ENCODE measurements at regions not wholly inside any gene's neighbourhood (a gene's known extent, or its start where the extent isn't known, plus 50 kb on each side); places are given as distances from the start of the nearest gene placed in this dataset.

DNA sequence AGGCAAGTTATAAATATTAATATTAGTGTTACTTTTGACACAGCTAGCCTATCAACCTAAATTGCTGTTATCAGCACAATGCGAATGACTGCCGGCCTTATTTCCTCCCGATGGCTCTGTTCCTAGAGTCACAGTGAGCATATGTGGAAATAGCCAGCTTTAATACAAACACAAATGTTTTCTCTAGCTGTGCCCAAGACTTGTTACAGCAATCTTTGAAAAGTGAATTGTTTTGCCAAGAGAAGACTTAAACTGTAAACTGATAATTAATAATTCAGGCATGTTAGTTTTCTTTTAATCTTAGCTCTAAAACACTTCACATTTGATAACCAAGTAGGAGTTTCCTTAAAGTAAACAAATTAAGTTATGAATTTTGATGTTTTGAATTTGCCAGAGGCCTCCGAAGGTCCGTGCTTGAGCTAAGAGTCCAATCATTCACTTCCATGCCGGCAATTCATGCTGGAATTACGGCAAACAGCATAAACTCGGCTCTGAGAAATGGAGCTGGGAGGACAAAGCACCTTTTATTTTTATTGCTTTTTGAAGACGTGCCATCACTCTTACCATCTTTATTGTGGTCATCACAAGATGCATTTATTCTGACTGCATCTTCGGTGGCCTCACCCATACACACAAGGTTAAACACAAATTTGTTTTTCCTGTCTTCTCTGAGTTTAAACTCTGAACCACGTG, 184.5 kb upstream of the CWC22 start:
- Histone ChIP-seq H3K27ac (peak overlapping the region in 3 of 5 donors; percentile 37 to 44 (median 39)), H3K9me3 (no peaks in the 10 kb centered on the region), H3K4me3 (peak overlapping the region in 2 of 4 donors; percentile 10 to 15), H3K4me1 (peaks cover 0 to 15% (median 7%) of the 10 kb centered on the region in 4 donors), H3K36me3 (no peaks in the 10 kb centered on the region), H3K27me3 (no peaks in the 10 kb centered on the region)
- WGBS, 5 donors = 18 to 29% (median 25%) methylated on average over 11 of the region's 11 CpGs
- TF ChIP-seq POLR2AphosphoS5 (IDR thresholded peaks at IDR 0.05) = no peak
- TF ChIP-seq EP300 (IDR thresholded peaks at IDR 0.05) = no peak
- TF ChIP-seq POLR2A (IDR thresholded peaks at IDR 0.05) = no peak
- TF ChIP-seq, protein P1, sequence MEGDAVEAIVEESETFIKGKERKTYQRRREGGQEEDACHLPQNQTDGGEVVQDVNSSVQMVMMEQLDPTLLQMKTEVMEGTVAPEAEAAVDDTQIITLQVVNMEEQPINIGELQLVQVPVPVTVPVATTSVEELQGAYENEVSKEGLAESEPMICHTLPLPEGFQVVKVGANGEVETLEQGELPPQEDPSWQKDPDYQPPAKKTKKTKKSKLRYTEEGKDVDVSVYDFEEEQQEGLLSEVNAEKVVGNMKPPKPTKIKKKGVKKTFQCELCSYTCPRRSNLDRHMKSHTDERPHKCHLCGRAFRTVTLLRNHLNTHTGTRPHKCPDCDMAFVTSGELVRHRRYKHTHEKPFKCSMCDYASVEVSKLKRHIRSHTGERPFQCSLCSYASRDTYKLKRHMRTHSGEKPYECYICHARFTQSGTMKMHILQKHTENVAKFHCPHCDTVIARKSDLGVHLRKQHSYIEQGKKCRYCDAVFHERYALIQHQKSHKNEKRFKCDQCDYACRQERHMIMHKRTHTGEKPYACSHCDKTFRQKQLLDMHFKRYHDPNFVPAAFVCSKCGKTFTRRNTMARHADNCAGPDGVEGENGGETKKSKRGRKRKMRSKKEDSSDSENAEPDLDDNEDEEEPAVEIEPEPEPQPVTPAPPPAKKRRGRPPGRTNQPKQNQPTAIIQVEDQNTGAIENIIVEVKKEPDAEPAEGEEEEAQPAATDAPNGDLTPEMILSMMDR (IDR thresholded peaks at IDR 0.05) = no peak
- DNase-seq = peak; percentile 26 to 41
- intact Hi-C loops (cut with DNase I; ENCODE audit: low total_unique reads) = no loop called here

GRCh38 chr2:180190851-180191250, 183.8 kb upstream of the CWC22 start:
- 80 to 96% (median 83%) methylated on average over 2 of the region's 2 CpGs for whole genome bisulfite sequencing, 5 donors
- no peaks in the 10 kb centered on the region for H3K36me3 ChIP-seq
- TF ChIP-seq EP300 (IDR thresholded peaks at IDR 0.05) (no peak), POLR2AphosphoS5 (IDR thresholded peaks at IDR 0.05) (no peak), POLR2A (IDR thresholded peaks at IDR 0.05) (no peak)
- TF ChIP-seq, protein P1 (IDR thresholded peaks at IDR 0.05) = no peak
- no peak overlapping the region for H3K4me3 ChIP-seq
- peak overlapping the region in 1 of 5 donors; percentile 37 for H3K27ac ChIP-seq
- H3K4me1 ChIP-seq = peaks cover 0 to 15% (median 7%) of the 10 kb centered on the region in 4 donors
- intact Hi-C loops (cut with DNase I; ENCODE audit: low total_unique reads) = no loop called here
- no peaks in the 10 kb centered on the region for H3K27me3 ChIP-seq
- H3K9me3 ChIP-seq = no peaks in the 10 kb centered on the region
- no peak for DNase-seq

GRCh38 chr2:180187611-180188010, 180.5 kb upstream of the CWC22 start:
- 43 to 72% (median 67%) methylated on average over 2 of the region's 2 CpGs for WGBS, 5 donors
- TF ChIP-seq, protein P1 (IDR thresholded peaks at IDR 0.05) = no peak
- TF ChIP-seq POLR2A (IDR thresholded peaks at IDR 0.05) (no peak), EP300 (IDR thresholded peaks at IDR 0.05) (no peak), POLR2AphosphoS5 (IDR thresholded peaks at IDR 0.05) (no peak)
- peaks cover 0 to 15% (median 7%) of the 10 kb centered on the region in 4 donors for H3K4me1 ChIP-seq
- intact Hi-C loops (cut with DNase I; ENCODE audit: low total_unique reads) = no loop called here
- no peak overlapping the region for H3K27ac ChIP-seq
- no peaks in the 10 kb centered on the region for H3K9me3 ChIP-seq
- no peaks in the 10 kb centered on the region for H3K27me3 ChIP-seq
- no peak for DNase-seq
- H3K4me3 ChIP-seq = no peak overlapping the region
- H3K36me3 ChIP-seq = no peaks in the 10 kb centered on the region

DNA sequence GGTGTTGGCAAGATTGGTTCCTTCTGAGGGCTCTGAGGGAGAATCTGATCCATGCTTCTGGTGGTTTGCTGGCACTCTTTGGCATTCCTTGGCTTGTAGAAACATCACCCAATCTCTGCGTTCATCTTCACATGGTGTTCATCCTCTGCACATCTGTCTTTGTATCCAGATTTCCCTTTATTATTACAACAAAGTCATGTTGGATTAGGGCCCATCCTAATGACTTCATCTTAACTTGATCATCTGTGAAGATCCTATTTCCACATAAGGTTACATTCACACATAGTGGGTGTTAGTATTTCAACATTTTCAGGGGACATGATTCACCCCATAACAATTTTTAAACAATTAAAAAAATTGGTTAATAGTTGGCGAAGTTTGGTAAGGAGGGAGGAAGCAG, 177.4 kb upstream of the CWC22 start:
- Histone ChIP-seq H3K27ac (no peak overlapping the region), H3K27me3 (no peaks in the 10 kb centered on the region), H3K4me3 (no peak overlapping the region), H3K4me1 (no peaks in the 10 kb centered on the region), H3K36me3 (no peaks in the 10 kb centered on the region), H3K9me3 (no peaks in the 10 kb centered on the region)
- intact Hi-C loops (cut with DNase I; ENCODE audit: low total_unique reads) = no loop called here
- TF ChIP-seq POLR2AphosphoS5 (IDR thresholded peaks at IDR 0.05) (no peak), POLR2A (IDR thresholded peaks at IDR 0.05) (no peak), EP300 (IDR thresholded peaks at IDR 0.05) (no peak)
- TF ChIP-seq, protein P1 (IDR thresholded peaks at IDR 0.05) = no peak
- no peak for DNase-seq
- 71 to 86% (median 80%) methylated on average over 2 of the region's 2 CpGs for WGBS, 5 donors
